ENCODE measurements at regions not wholly inside any gene's neighbourhood (a gene's known extent, or its start where the extent isn't known, plus 50 kb on each side); places are given as distances from the start of the nearest gene placed in this dataset.
A peak's percentile ranks its signal among the peaks of the same experiment; 100 is the strongest.

- no peak for DNase-seq (ENCODE audit: low read depth)
- H3K4me3 ChIP-seq (ENCODE audit: control insufficient read depth, low read depth, low read length), result no peak overlapping the region
- TF ChIP-seq CTCF (conservative IDR thresholded peaks at IDR 0.05; ENCODE audit: control insufficient read depth, insufficient read depth, low read depth, low read length), result no peak
Observed at GRCh38 chr10:120345186-120345585, 111.8 kb upstream of the PLPP4 start.

GRCh38 chr10:120347644-120348043, 109.4 kb upstream of the PLPP4 start:
- no peak for DNase-seq (ENCODE audit: low read depth)
- TF ChIP-seq CTCF (conservative IDR thresholded peaks at IDR 0.05; ENCODE audit: control insufficient read depth, insufficient read depth, low read depth, low read length), result no peak

GRCh38 chr10:120349069-120349468, 108.0 kb upstream of the PLPP4 start:
- no peak for TF ChIP-seq CTCF (conservative IDR thresholded peaks at IDR 0.05; ENCODE audit: control insufficient read depth, insufficient read depth, low read depth, low read length)
- DNase-seq (ENCODE audit: low read depth), result no peak
- no peak overlapping the region for H3K4me3 ChIP-seq (ENCODE audit: control insufficient read depth, low read depth, low read length)

More at GRCh38 chr10:120347644-120348043, 109.4 kb upstream of the PLPP4 start:
- H3K4me3 ChIP-seq (ENCODE audit: control insufficient read depth, low read depth, low read length), result no peak overlapping the region

- no peak for DNase-seq (ENCODE audit: low read depth)
- TF ChIP-seq CTCF (conservative IDR thresholded peaks at IDR 0.05; ENCODE audit: control insufficient read depth, insufficient read depth, low read depth, low read length), result no peak
- no peak overlapping the region for H3K4me3 ChIP-seq (ENCODE audit: control insufficient read depth, low read depth, low read length)
Observed at GRCh38 chr10:120355425-120355824, 101.6 kb upstream of the PLPP4 start.

- no peak for TF ChIP-seq CTCF (conservative IDR thresholded peaks at IDR 0.05; ENCODE audit: control insufficient read depth, insufficient read depth, low read depth, low read length)
- no peak for DNase-seq (ENCODE audit: low read depth)
- no peak overlapping the region for H3K4me3 ChIP-seq (ENCODE audit: control insufficient read depth, low read depth, low read length)
Observed at GRCh38 chr10:120360571-120360970, 96.5 kb upstream of the PLPP4 start.

GRCh38 chr10:120365872-120366271, 91.2 kb upstream of the PLPP4 start:
- H3K4me3 ChIP-seq (ENCODE audit: control insufficient read depth, low read depth, low read length), result no peak overlapping the region
- TF ChIP-seq CTCF (conservative IDR thresholded peaks at IDR 0.05; ENCODE audit: control insufficient read depth, insufficient read depth, low read depth, low read length), result no peak
- DNase-seq (ENCODE audit: low read depth), result peak; percentile 2

GRCh38 chr10:120367341-120367740, 89.7 kb upstream of the PLPP4 start:
- DNase-seq (ENCODE audit: low read depth), result no peak
- TF ChIP-seq CTCF (conservative IDR thresholded peaks at IDR 0.05; ENCODE audit: control insufficient read depth, insufficient read depth, low read depth, low read length), result no peak
- no peak overlapping the region for H3K4me3 ChIP-seq (ENCODE audit: control insufficient read depth, low read depth, low read length)

Data from fibroblast of mammary gland (primary cell).